PC-3 (cell line): ENCODE measurements at regions not wholly inside any gene's neighbourhood (a gene's known extent, or its start where the extent isn't known, plus 50 kb on each side); places are given as distances from the start of the nearest gene placed in this dataset.

Experiments
- EZH2phosphoT487 ChIP-seq: fragments of 300-600 bp; sonication (generic); IDR thresholded peaks from 2 replicates; pipeline ENCODE4 v1.6.1; 2018; ENCODE audit warnings: mild to moderate bottlenecking, antibody characterized with exemption, low read length, borderline replicate concordance
- TF ChIP-seq, protein P1 (sequence below): fragments of 300-600 bp; sonication (generic); conservative IDR thresholded peaks from 2 replicates; pipeline ENCODE4 v1.5.1; 2017; ENCODE audit warnings: antibody characterized with exemption, low read depth, mild to moderate bottlenecking, low read length

DNA sequence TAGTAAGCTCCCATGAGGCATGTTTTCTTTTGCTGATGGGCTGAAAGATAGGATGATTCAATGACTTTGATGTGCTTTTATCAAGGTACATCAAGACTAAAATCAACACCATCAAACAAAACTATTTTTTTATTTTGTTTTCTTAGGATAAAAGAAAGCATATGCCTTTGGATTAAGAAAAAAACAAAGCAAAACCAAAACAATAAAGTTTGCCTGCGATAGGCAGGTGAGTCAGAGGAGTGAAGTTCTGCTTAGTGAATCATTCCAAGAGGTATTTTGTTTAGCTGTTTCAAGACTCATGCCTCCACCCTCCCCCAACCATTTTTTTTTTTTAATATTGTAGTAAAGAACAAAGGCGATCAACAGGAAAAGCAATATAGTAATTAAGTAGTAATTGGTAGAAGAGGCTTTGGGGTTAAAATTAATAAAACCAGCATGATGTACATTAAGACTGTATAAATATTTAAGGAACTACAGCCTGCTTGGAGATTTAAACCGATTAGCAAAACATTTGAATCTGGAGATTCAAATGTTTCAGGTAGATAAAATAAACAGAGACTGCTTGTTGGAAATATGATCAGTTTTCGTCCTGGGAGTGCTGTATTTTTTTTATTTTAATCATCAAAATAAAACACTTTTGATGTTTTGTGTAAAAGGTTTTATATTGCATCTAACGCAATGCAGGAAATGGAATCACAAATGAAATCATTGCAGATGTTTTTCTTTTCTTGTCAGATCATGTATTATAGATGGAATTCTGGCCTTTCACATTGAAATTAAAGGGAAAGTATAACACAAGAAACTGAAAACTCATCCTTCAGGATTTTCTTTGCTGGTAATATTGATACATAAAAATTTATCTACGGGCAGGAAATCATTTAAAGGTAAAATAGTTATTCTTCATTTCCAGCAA, 482.3 kb upstream of the MANEA start:
- TF ChIP-seq, protein P1, sequence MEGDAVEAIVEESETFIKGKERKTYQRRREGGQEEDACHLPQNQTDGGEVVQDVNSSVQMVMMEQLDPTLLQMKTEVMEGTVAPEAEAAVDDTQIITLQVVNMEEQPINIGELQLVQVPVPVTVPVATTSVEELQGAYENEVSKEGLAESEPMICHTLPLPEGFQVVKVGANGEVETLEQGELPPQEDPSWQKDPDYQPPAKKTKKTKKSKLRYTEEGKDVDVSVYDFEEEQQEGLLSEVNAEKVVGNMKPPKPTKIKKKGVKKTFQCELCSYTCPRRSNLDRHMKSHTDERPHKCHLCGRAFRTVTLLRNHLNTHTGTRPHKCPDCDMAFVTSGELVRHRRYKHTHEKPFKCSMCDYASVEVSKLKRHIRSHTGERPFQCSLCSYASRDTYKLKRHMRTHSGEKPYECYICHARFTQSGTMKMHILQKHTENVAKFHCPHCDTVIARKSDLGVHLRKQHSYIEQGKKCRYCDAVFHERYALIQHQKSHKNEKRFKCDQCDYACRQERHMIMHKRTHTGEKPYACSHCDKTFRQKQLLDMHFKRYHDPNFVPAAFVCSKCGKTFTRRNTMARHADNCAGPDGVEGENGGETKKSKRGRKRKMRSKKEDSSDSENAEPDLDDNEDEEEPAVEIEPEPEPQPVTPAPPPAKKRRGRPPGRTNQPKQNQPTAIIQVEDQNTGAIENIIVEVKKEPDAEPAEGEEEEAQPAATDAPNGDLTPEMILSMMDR: no peak
- TF ChIP-seq EZH2phosphoT487: no peak
